ENCODE measurements at regions not wholly inside any gene's neighbourhood (a gene's known extent, or its start where the extent isn't known, plus 50 kb on each side); places are given as distances from the start of the nearest gene placed in this dataset.

- Histone ChIP-seq H3K27me3 (ENCODE audit: insufficient read depth, low read depth, low read length) (no peaks in the 10 kb centered on the region), H3F3A (ENCODE audit: insufficient read depth, low read length, poor library complexity, severe bottlenecking) (no peaks in the 10 kb centered on the region), H2AFZ (ENCODE audit: low read depth, low read length) (no peak overlapping the region), H3K9me3 (ENCODE audit: low read length) (no peaks in the 10 kb centered on the region), H3K79me2 (replicated peaks; ENCODE audit: insufficient read depth, low read length) (no peaks in the 10 kb centered on the region), H3K4me2 (ENCODE audit: low read length) (no peak overlapping the region), H3K4me3 (ENCODE audit: low read length) (no peak overlapping the region), H3K36me3 (ENCODE audit: insufficient read depth, low read length) (no peaks in the 10 kb centered on the region), H3K9me2 (ENCODE audit: insufficient read depth, low read length) (no peaks in the 10 kb centered on the region), H3K9ac (ENCODE audit: low read length) (no peak overlapping the region), H4K20me1 (ENCODE audit: insufficient read depth) (no peaks in the 10 kb centered on the region), H3K27ac (ENCODE audit: low read length) (no peak overlapping the region)
- TF ChIP-seq MXI1 (conservative IDR thresholded peaks at IDR 0.05; ENCODE audit: poor library complexity, severe bottlenecking), result no peak
- no peak for TF ChIP-seq TAF1 (IDR thresholded peaks at IDR 0.05; ENCODE audit: low read depth)
- TF ChIP-seq EZH2 (IDR thresholded peaks at IDR 0.05; ENCODE audit: borderline replicate concordance, insufficient read depth, low read length, poor library complexity, severe bottlenecking), result no peak
- no peak for TF ChIP-seq EP300 (conservative IDR thresholded peaks at IDR 0.05; ENCODE audit: poor library complexity, severe bottlenecking)
- no peak for TF ChIP-seq REST (IDR thresholded peaks at IDR 0.05; ENCODE audit: borderline replicate concordance)
These were observed 476.1 kb upstream of the CITED2 start for GRCh38 chr6:139850512-139850911.

- H3K27ac ChIP-seq (ENCODE audit: low read length), result no peak overlapping the region
- H3K4me2 ChIP-seq (ENCODE audit: low read length), result no peak overlapping the region
- H3K9me2 ChIP-seq (ENCODE audit: insufficient read depth, low read length), result no peaks in the 10 kb centered on the region
- no peaks in the 10 kb centered on the region for H3K27me3 ChIP-seq (ENCODE audit: insufficient read depth, low read depth, low read length)
- no peaks in the 10 kb centered on the region for H3K36me3 ChIP-seq (ENCODE audit: insufficient read depth, low read length)
- no peak overlapping the region for H3K9ac ChIP-seq (ENCODE audit: low read length)
- no peak overlapping the region for H3K4me3 ChIP-seq (ENCODE audit: low read length)
- H3F3A ChIP-seq (ENCODE audit: insufficient read depth, low read length, poor library complexity, severe bottlenecking), result no peaks in the 10 kb centered on the region
- no peaks in the 10 kb centered on the region for H3K9me3 ChIP-seq (ENCODE audit: low read length)
- H2AFZ ChIP-seq (ENCODE audit: low read depth, low read length), result no peak overlapping the region
- no peaks in the 10 kb centered on the region for H4K20me1 ChIP-seq (ENCODE audit: insufficient read depth)
- TF ChIP-seq SMC3 (conservative IDR thresholded peaks at IDR 0.05; ENCODE audit: poor library complexity), result no peak
- no peak for TF ChIP-seq TAF1 (IDR thresholded peaks at IDR 0.05; ENCODE audit: low read depth)
- no peak for TF ChIP-seq EP300 (conservative IDR thresholded peaks at IDR 0.05; ENCODE audit: poor library complexity, severe bottlenecking)
- TF ChIP-seq RAD21 (conservative IDR thresholded peaks at IDR 0.05), result no peak
- no peak for TF ChIP-seq EZH2 (IDR thresholded peaks at IDR 0.05; ENCODE audit: borderline replicate concordance, insufficient read depth, low read length, poor library complexity, severe bottlenecking)
- no peak for TF ChIP-seq MXI1 (conservative IDR thresholded peaks at IDR 0.05; ENCODE audit: poor library complexity, severe bottlenecking)
- TF ChIP-seq CTCF (IDR thresholded peaks at IDR 0.05; ENCODE audit: poor library complexity, severe bottlenecking), result no peak
- no peaks in the 10 kb centered on the region for H3K79me2 ChIP-seq (replicated peaks; ENCODE audit: insufficient read depth, low read length)
These were observed 473.0 kb upstream of the CITED2 start for GRCh38 chr6:139847457-139847813.

Data from neural cell (in vitro differentiated cells).